CD4-positive, alpha-beta T cell (primary cell): ENCODE measurements at regions not wholly inside any gene's neighbourhood (a gene's known extent, or its start where the extent isn't known, plus 50 kb on each side); places are given as distances from the start of the nearest gene placed in this dataset.

Experiments used
- ATAC-seq: fragments of 200-7000 bp; cut with Tn5 transposase; one replicate; pipeline ENCODE4 v1.10.0; 2022; ENCODE audit warnings: mild to moderate bottlenecking; ENCODE audit not compliant: poor library complexity
- CTCF ChIA-PET: fragments of 350-600 bp; sonication (Branson Sonifier 250); formaldehyde crosslinking; loops from one replicate; lab custom pipeline; 2021; ENCODE audit warnings: antibody characterized with exemption, inconsistent platforms; lab: Charles Lee
- POLR2A ChIA-PET: fragments of 350-600 bp; sonication (Branson Sonifier 250); formaldehyde crosslinking; loops from one replicate; lab custom pipeline; 2021; ENCODE audit warnings: antibody characterized with exemption, inconsistent platforms; lab: Charles Lee
- DNase-seq, 14 experiments: peaks; one replicate each; pipeline ENCODE4 v3.0.0-alpha.2; 2013 to 2020; ENCODE audit warnings: mixed read lengths in 2 of 14
- H3K27ac ChIP-seq, 2 donors: one replicate each; pipeline versions ENCODE4 v1.5.1 to v1.7.0; 2013; ENCODE audit warnings: low read length in 2 of 2, low read depth in 1 of 2, mild to moderate bottlenecking in 1 of 2
- H3K27me3 ChIP-seq, 2 experiments: 1 replicate in 1 of 2; 2 replicates in 1 of 2; pipeline versions ENCODE4 v1.6.1 to v1.7.0; 2013; ENCODE audit warnings: low read length in 2 of 2, control low read depth in 1 of 2, mild to moderate bottlenecking in 1 of 2, moderate library complexity in 1 of 2; ENCODE audit not compliant: insufficient read depth in 2 of 2, control insufficient read depth in 1 of 2
- H3K36me3 ChIP-seq: one replicate; pipeline ENCODE4 v1.6.1; 2013; ENCODE audit warnings: low read length, control low read depth; ENCODE audit not compliant: insufficient read depth
- H3K4me1 ChIP-seq: one replicate; pipeline ENCODE4 v1.6.1; 2013; ENCODE audit warnings: low read length, control low read depth; ENCODE audit not compliant: insufficient read depth
- H3K4me3 ChIP-seq: one replicate; pipeline ENCODE4 v1.5.1; 2013; ENCODE audit warnings: mild to moderate bottlenecking, low read length, moderate library complexity
- H3K9me3 ChIP-seq, 2 experiments: 1 replicate in 1 of 2; 2 replicates in 1 of 2; pipeline versions ENCODE4 v1.6.1 to v1.7.0; 2013; ENCODE audit warnings: low read length in 2 of 2, mild to moderate bottlenecking in 2 of 2, control low read depth in 1 of 2, moderate library complexity in 1 of 2; ENCODE audit not compliant: control insufficient read depth in 1 of 2, insufficient read depth in 1 of 2
- H3K27ac Mint-ChIP-seq: one replicate; pipeline ENCODE4 v1.8.0; 2020; ENCODE audit warnings: mixed read lengths
- H3K27me3 Mint-ChIP-seq: one replicate; pipeline ENCODE4 v1.8.0; 2021; ENCODE audit warnings: mixed read lengths
- H3K36me3 Mint-ChIP-seq: one replicate; pipeline ENCODE4 v1.8.0; 2021; ENCODE audit warnings: low read depth, mixed read lengths
- H3K4me1 Mint-ChIP-seq: one replicate; pipeline ENCODE4 v1.8.0; 2021; ENCODE audit warnings: low read depth, mixed read lengths
- H3K4me3 Mint-ChIP-seq: one replicate; pipeline ENCODE4 v1.8.0; 2020; ENCODE audit warnings: mild to moderate bottlenecking, mixed read lengths
- H3K9me3 Mint-ChIP-seq: one replicate; pipeline ENCODE4 v1.8.0; 2020; ENCODE audit warnings: mixed read lengths
- intact Hi-C, 2 experiments: fragments of 100-400 bp; cut with DNase I in 1 of 2; cut with micrococcal nuclease in 1 of 2; formaldehyde crosslinking; loops; one replicate each; pipeline versions ENCODE4 v1.15.1 to v1.9.0; 2023 to 2025; cut with DNase I, micrococcal nuclease
- TF ChIP-seq, protein P1 (sequence below): fragments of 200-600 bp; IDR thresholded peaks from one replicate; pipeline ENCODE4 v1.8.0; 2022; ENCODE audit warnings: antibody characterized with exemption, mild to moderate bottlenecking

- H3K27ac Mint-ChIP-seq, result no peak overlapping the region
- CTCF ChIA-PET, result no interaction called here
Observed at GRCh38 chr3:70753572-70753971, 441.1 kb upstream of the MDFIC2 start.

DNA sequence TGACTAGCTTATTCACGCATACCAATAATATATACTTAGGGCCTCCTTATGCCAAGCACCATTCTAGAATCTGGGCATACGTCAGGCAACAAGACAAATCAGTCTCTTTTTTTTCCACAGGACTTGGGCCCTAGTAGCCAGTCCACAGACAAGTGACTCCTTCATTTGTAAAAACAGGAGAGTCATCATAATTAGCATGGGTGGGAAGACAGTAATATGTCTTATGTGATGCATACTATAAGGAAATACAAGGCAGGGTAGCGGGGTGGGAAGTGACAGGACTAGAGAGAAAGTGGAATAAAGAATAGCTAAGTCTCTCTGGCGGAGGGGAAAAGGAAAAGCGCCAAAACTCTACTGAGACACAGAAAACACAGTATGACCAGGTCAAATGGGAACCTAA, 439.6 kb upstream of the MDFIC2 start:
- CTCF ChIA-PET, result no interaction called here
- H3K9me3 ChIP-seq, result no peaks in the 10 kb centered on the region
- TF ChIP-seq, protein P1, sequence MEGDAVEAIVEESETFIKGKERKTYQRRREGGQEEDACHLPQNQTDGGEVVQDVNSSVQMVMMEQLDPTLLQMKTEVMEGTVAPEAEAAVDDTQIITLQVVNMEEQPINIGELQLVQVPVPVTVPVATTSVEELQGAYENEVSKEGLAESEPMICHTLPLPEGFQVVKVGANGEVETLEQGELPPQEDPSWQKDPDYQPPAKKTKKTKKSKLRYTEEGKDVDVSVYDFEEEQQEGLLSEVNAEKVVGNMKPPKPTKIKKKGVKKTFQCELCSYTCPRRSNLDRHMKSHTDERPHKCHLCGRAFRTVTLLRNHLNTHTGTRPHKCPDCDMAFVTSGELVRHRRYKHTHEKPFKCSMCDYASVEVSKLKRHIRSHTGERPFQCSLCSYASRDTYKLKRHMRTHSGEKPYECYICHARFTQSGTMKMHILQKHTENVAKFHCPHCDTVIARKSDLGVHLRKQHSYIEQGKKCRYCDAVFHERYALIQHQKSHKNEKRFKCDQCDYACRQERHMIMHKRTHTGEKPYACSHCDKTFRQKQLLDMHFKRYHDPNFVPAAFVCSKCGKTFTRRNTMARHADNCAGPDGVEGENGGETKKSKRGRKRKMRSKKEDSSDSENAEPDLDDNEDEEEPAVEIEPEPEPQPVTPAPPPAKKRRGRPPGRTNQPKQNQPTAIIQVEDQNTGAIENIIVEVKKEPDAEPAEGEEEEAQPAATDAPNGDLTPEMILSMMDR, result no peak
- POLR2A ChIA-PET, result no interaction called here
- DNase-seq (no peak), ATAC-seq (no peak)
- intact Hi-C loops, result no loop called here
- Mint-ChIP-seq H3K27me3 (peaks cover 15% of the 10 kb centered on the region), H3K36me3 (no peaks in the 10 kb centered on the region), H3K27ac (no peak overlapping the region), H3K4me1 (no peaks in the 10 kb centered on the region), H3K4me3 (no peak overlapping the region), H3K9me3 (no peaks in the 10 kb centered on the region)
- no peak overlapping the region for H3K27ac ChIP-seq
- no peaks in the 10 kb centered on the region for H3K4me1 ChIP-seq
- H3K4me3 ChIP-seq, result no peak overlapping the region
- no peaks in the 10 kb centered on the region for H3K36me3 ChIP-seq
- H3K27me3 ChIP-seq, result peaks cover 0 to 3% of the 10 kb centered on the region in 2 experiments

More at GRCh38 chr3:70753572-70753971, 441.1 kb upstream of the MDFIC2 start:
- no peaks in the 10 kb centered on the region for H3K36me3 Mint-ChIP-seq
- no peak overlapping the region for H3K4me3 Mint-ChIP-seq
- intact Hi-C loops, result no loop called here
- TF ChIP-seq, protein P1, result no peak
- DNase-seq, result no peak
- Histone ChIP-seq H3K4me3 (no peak overlapping the region), H3K4me1 (no peaks in the 10 kb centered on the region), H3K27ac (no peak overlapping the region), H3K27me3 (peaks cover 0 to 3% of the 10 kb centered on the region in 2 experiments), H3K9me3 (no peaks in the 10 kb centered on the region), H3K36me3 (no peaks in the 10 kb centered on the region)
- no peaks in the 10 kb centered on the region for H3K9me3 Mint-ChIP-seq
- no peaks in the 10 kb centered on the region for H3K4me1 Mint-ChIP-seq
- no peak for ATAC-seq
- peaks cover 7% of the 10 kb centered on the region for H3K27me3 Mint-ChIP-seq
- POLR2A ChIA-PET, result interaction anchor here (0.8 kb wide), 1 partner anchor 165 kb away, joined by 3 read pairs; no protein-coding TSS in a partner anchor

- CTCF ChIA-PET, result no interaction called here
- H3K4me3 Mint-ChIP-seq, result no peak overlapping the region
- H3K4me1 Mint-ChIP-seq, result no peaks in the 10 kb centered on the region
- Histone ChIP-seq H3K9me3 (no peaks in the 10 kb centered on the region), H3K4me3 (no peak overlapping the region), H3K36me3 (no peaks in the 10 kb centered on the region), H3K27me3 (peaks cover 3 to 4% of the 10 kb centered on the region in 2 experiments), H3K4me1 (no peaks in the 10 kb centered on the region), H3K27ac (no peak overlapping the region)
- POLR2A ChIA-PET, result no interaction called here
- ATAC-seq (no peak), DNase-seq (no peak)
- H3K9me3 Mint-ChIP-seq, result no peaks in the 10 kb centered on the region
- H3K27me3 Mint-ChIP-seq, result peaks cover 27% of the 10 kb centered on the region
- no peak overlapping the region for H3K27ac Mint-ChIP-seq
- H3K36me3 Mint-ChIP-seq, result no peaks in the 10 kb centered on the region
- TF ChIP-seq, protein P1, result no peak
- intact Hi-C loops, result no loop called here
Observed at GRCh38 chr3:70749122-70749521, 436.7 kb upstream of the MDFIC2 start.
